ENCODE measurements at regions not wholly inside any gene's neighbourhood (a gene's known extent, or its start where the extent isn't known, plus 50 kb on each side); places are given as distances from the start of the nearest gene placed in this dataset.

- Histone ChIP-seq H3K27ac (no peak overlapping the region), H3K27me3 (replicated peaks) (no peaks in the 10 kb centered on the region), H3K4me3 (ENCODE audit: low read depth, low read length) (no peak overlapping the region), H3K36me3 (replicated peaks) (no peaks in the 10 kb centered on the region)
- in situ Hi-C loops (cut with HindIII; ENCODE audit: low pct_ligation_motif_present, low sequenced_read_pairs), result no loop called here
- DNase-seq, result no peak
- no peak for TF ChIP-seq CTCF (IDR thresholded peaks at IDR 0.05; ENCODE audit: low read depth, low read length, missing control alignments)
Measured at GRCh38 chr12:58033831-58034230, 92.5 kb downstream of the ATP23 start.

DNA sequence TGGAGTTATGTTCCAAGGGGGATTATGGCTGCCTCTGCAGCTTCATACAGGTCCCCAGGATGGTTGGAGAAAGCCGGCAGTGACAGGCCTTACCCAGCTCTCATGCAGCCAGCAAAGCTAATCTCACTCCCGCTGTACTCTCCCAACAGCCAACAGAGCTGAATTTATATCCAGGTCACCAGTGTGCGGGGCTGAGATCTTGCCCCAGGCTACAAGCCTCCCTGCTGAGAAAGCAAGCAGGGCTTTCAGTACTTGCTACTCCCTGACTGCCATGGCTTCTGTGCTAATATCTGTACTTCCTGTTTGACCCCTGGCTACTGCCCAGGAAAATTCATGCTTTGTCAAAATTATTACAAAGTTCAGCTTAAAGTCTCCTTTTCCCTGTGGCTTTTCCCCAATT lies 92.9 kb downstream of the ATP23 start:
- TF ChIP-seq CTCF (IDR thresholded peaks at IDR 0.05; ENCODE audit: low read depth, low read length, missing control alignments), result no peak
- no peaks in the 10 kb centered on the region for H3K27me3 ChIP-seq (replicated peaks)
- no peak for DNase-seq
- H3K36me3 ChIP-seq (replicated peaks), result no peaks in the 10 kb centered on the region
- in situ Hi-C loops (cut with HindIII; ENCODE audit: low pct_ligation_motif_present, low sequenced_read_pairs), result no loop called here
- no peak overlapping the region for H3K27ac ChIP-seq
- no peak overlapping the region for H3K4me3 ChIP-seq (ENCODE audit: low read depth, low read length)

GRCh38 chr12:58034712-58035111 lies 93.3 kb downstream of the ATP23 start:
- Histone ChIP-seq H3K27me3 (replicated peaks) (no peaks in the 10 kb centered on the region), H3K4me3 (ENCODE audit: low read depth, low read length) (no peak overlapping the region), H3K27ac (no peak overlapping the region), H3K36me3 (replicated peaks) (no peaks in the 10 kb centered on the region)
- DNase-seq, result no peak
- no peak for TF ChIP-seq CTCF (IDR thresholded peaks at IDR 0.05; ENCODE audit: low read depth, low read length, missing control alignments)
- in situ Hi-C loops (cut with HindIII; ENCODE audit: low pct_ligation_motif_present, low sequenced_read_pairs), result no loop called here

- no peak overlapping the region for H3K27ac ChIP-seq
- H3K36me3 ChIP-seq (replicated peaks), result no peaks in the 10 kb centered on the region
- no peak overlapping the region for H3K4me3 ChIP-seq (ENCODE audit: low read depth, low read length)
- H3K27me3 ChIP-seq (replicated peaks), result no peaks in the 10 kb centered on the region
- TF ChIP-seq CTCF (IDR thresholded peaks at IDR 0.05; ENCODE audit: low read depth, low read length, missing control alignments), result no peak
- DNase-seq, result no peak
- in situ Hi-C loops (cut with HindIII; ENCODE audit: low pct_ligation_motif_present, low sequenced_read_pairs), result no loop called here
Measured at GRCh38 chr12:58041441-58041840, 100.1 kb downstream of the ATP23 start.

- no peak for DNase-seq
- H3K4me3 ChIP-seq (ENCODE audit: low read depth, low read length), result no peak overlapping the region
- no peak overlapping the region for H3K27ac ChIP-seq
- in situ Hi-C loops (cut with HindIII; ENCODE audit: low pct_ligation_motif_present, low sequenced_read_pairs), result no loop called here
- H3K27me3 ChIP-seq (replicated peaks), result no peaks in the 10 kb centered on the region
- no peaks in the 10 kb centered on the region for H3K36me3 ChIP-seq (replicated peaks)
- TF ChIP-seq CTCF (IDR thresholded peaks at IDR 0.05; ENCODE audit: low read depth, low read length, missing control alignments), result no peak
Measured at GRCh38 chr12:58044966-58045365, 103.6 kb downstream of the ATP23 start.

- in situ Hi-C loops (cut with HindIII; ENCODE audit: low pct_ligation_motif_present, low sequenced_read_pairs), result no loop called here
- Histone ChIP-seq H3K27ac (no peak overlapping the region), H3K36me3 (replicated peaks) (no peaks in the 10 kb centered on the region), H3K27me3 (replicated peaks) (no peaks in the 10 kb centered on the region), H3K4me3 (ENCODE audit: low read depth, low read length) (no peak overlapping the region)
- TF ChIP-seq CTCF (IDR thresholded peaks at IDR 0.05; ENCODE audit: low read depth, low read length, missing control alignments), result no peak
- no peak for DNase-seq
Measured at GRCh38 chr12:58046271-58046670, 104.9 kb downstream of the ATP23 start.
